Natural killer cell (primary cell): ENCODE measurements at regions not wholly inside any gene's neighbourhood (a gene's known extent, or its start where the extent isn't known, plus 50 kb on each side); places are given as distances from the start of the nearest gene placed in this dataset.

Experiments used
- ATAC-seq, 3 donors: fragments of 150-1000 bp in 2 of 3; fragments of 200-7000 bp in 1 of 3; cut with Tn5 transposase; 1 replicate in 1 of 3; 2 replicates in 2 of 3; pipeline ENCODE4 v1.10.0; 2021; ENCODE audit warnings: mild to moderate bottlenecking in 2 of 3, moderate library complexity in 2 of 3
- DNase-seq, 2 donors: peaks; one replicate each; pipeline versions ENCODE4 v3.0.0 to v3.0.0-alpha.2; 2013 to 2021; ENCODE audit warnings: mixed read lengths in 1 of 2
- H3K27ac ChIP-seq: one replicate; pipeline ENCODE4 v1.5.1; 2013; ENCODE audit warnings: mild to moderate bottlenecking, low read length
- H3K27me3 ChIP-seq: one replicate; pipeline ENCODE4 v1.6.1; 2013; ENCODE audit warnings: low read length; ENCODE audit not compliant: control insufficient read depth, insufficient read depth
- H3K36me3 ChIP-seq: one replicate; pipeline ENCODE4 v1.6.1; 2013; ENCODE audit warnings: low read length; ENCODE audit not compliant: control insufficient read depth, insufficient read depth
- H3K4me1 ChIP-seq: one replicate; pipeline ENCODE4 v1.6.1; 2013; ENCODE audit warnings: low read length; ENCODE audit not compliant: control insufficient read depth, insufficient read depth
- H3K4me3 ChIP-seq: one replicate; pipeline ENCODE4 v1.5.1; 2013; ENCODE audit warnings: low read length
- H3K9me3 ChIP-seq: one replicate; pipeline ENCODE4 v1.6.1; 2013; ENCODE audit warnings: low read length; ENCODE audit not compliant: control insufficient read depth, insufficient read depth
- H3K27ac Mint-ChIP-seq, 2 donors: one replicate each; pipeline ENCODE4 v1.8.0; 2022; ENCODE audit warnings: mild to moderate bottlenecking in 2 of 2, mixed read lengths in 2 of 2, moderate library complexity in 1 of 2
- H3K27me3 Mint-ChIP-seq, 2 donors: one replicate each; pipeline ENCODE4 v1.8.0; 2022; ENCODE audit warnings: low read depth in 2 of 2, mixed read lengths in 2 of 2
- H3K36me3 Mint-ChIP-seq: one replicate; pipeline ENCODE4 v1.8.0; 2022; ENCODE audit warnings: mixed read lengths
- H3K4me1 Mint-ChIP-seq, 2 donors: one replicate each; pipeline ENCODE4 v1.8.0; 2022; ENCODE audit warnings: mixed read lengths in 2 of 2
- H3K4me3 Mint-ChIP-seq: one replicate; pipeline ENCODE4 v1.8.0; 2022; ENCODE audit warnings: mild to moderate bottlenecking, moderate library complexity, mixed read lengths
- H3K9me3 Mint-ChIP-seq, 2 donors: one replicate each; pipeline ENCODE4 v1.8.0; 2022; ENCODE audit warnings: mixed read lengths in 2 of 2
- WGBS: methylation state at CpG from one replicate; pipeline ENCODE4 v1.1.7; 2013; ENCODE audit warnings: missing lambda C conversion rate; ENCODE audit not compliant: insufficient coverage; 5-methylcytosine and 5-hydroxymethylcytosine counted together
- intact Hi-C: fragments of 100-400 bp; cut with micrococcal nuclease; formaldehyde crosslinking; loops from one replicate; pipeline ENCODE4 v1.14.2; 2022
- TF ChIP-seq, protein P1 (sequence below): fragments of 200-600 bp; IDR thresholded peaks from one replicate; pipeline ENCODE4 v1.8.0; 2022; ENCODE audit warnings: antibody characterized with exemption

DNA sequence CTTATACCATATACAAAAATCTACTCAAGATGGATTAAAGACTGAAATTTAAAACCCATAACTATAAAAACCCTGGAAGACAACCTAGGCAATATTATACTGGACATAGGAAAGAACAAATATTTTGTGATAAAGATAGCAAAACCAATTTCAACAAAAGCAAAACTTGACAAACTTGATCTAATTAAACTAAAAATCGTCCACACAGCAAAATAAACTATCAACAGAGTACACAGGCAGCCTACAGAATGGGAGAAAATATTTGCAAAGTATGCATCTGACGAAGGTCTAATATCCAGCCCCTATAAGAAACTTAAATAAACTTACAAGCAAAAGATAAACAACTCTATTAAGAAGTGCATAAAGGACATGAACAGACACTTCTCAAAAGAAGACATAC lies 240.1 kb downstream of the HGF start:
- Histone ChIP-seq H3K4me3 (no peak overlapping the region), H3K36me3 (no peaks in the 10 kb centered on the region), H3K9me3 (peaks cover 2% of the 10 kb centered on the region), H3K27ac (no peak overlapping the region), H3K27me3 (no peaks in the 10 kb centered on the region), H3K4me1 (no peaks in the 10 kb centered on the region)
- Mint-ChIP-seq H3K27me3 (no peaks in the 10 kb centered on the region), H3K9me3 (peaks cover 5 to 10% of the 10 kb centered on the region in 2 donors), H3K36me3 (peaks cover 5% of the 10 kb centered on the region), H3K4me1 (no peaks in the 10 kb centered on the region), H3K27ac (no peak overlapping the region), H3K4me3 (no peak overlapping the region)
- intact Hi-C loops, result no loop called here
- 82% methylated on average over 2 of the region's 2 CpGs for WGBS
- TF ChIP-seq, protein P1, sequence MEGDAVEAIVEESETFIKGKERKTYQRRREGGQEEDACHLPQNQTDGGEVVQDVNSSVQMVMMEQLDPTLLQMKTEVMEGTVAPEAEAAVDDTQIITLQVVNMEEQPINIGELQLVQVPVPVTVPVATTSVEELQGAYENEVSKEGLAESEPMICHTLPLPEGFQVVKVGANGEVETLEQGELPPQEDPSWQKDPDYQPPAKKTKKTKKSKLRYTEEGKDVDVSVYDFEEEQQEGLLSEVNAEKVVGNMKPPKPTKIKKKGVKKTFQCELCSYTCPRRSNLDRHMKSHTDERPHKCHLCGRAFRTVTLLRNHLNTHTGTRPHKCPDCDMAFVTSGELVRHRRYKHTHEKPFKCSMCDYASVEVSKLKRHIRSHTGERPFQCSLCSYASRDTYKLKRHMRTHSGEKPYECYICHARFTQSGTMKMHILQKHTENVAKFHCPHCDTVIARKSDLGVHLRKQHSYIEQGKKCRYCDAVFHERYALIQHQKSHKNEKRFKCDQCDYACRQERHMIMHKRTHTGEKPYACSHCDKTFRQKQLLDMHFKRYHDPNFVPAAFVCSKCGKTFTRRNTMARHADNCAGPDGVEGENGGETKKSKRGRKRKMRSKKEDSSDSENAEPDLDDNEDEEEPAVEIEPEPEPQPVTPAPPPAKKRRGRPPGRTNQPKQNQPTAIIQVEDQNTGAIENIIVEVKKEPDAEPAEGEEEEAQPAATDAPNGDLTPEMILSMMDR, result no peak
- ATAC-seq (no peak), DNase-seq (no peak)

DNA sequence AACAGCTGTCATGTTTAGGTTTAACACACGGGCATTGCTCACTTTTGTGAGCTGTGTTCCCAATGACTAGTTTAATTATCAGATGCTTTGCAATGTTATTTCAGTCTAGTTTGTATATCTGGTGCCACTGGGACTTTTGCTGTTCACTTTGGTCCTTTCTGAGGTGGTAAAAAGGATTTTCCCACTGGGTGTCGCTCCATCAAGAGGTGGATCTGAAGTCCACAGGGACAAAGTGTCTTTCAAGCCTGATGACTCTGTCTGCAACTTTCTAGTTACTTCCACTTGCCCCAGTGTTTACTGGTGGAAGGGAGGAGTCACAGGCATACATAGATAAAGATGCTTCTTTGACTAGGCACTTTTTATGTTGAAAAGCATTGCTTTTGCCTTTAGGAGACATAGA lies 242.2 kb downstream of the HGF start:
- Mint-ChIP-seq H3K9me3 (peaks cover 5 to 10% of the 10 kb centered on the region in 2 donors), H3K4me3 (no peak overlapping the region), H3K27ac (no peak overlapping the region), H3K27me3 (no peaks in the 10 kb centered on the region), H3K4me1 (no peaks in the 10 kb centered on the region), H3K36me3 (peaks cover 5% of the 10 kb centered on the region)
- intact Hi-C loops, result no loop called here
- no peak for ATAC-seq
- Histone ChIP-seq H3K4me3 (no peak overlapping the region), H3K4me1 (no peaks in the 10 kb centered on the region), H3K27me3 (no peaks in the 10 kb centered on the region), H3K27ac (no peak overlapping the region), H3K36me3 (no peaks in the 10 kb centered on the region), H3K9me3 (peaks cover 2% of the 10 kb centered on the region)
- no peak for DNase-seq
- WGBS, result 86% methylated on average over 2 of the region's 2 CpGs
- TF ChIP-seq, protein P1, result no peak

DNA sequence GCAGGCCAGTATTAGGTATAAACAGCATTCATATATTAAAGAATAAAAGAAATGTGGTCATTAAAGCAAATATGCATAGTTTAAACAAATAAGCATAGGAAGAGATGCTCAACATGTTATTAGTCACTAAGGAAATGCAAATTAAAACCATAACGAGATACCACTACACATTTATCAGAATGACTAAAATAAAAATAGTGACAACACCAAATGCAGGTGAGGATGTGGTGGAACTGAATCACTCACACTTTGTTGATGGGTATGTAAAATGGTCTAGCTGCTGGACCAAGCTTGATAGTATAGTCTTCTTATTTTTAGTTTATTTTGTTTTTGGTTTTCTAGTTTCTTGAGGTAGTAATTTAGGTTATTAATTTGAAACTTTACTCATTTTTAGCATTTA lies 242.9 kb downstream of the HGF start:
- Histone ChIP-seq H3K4me1 (no peaks in the 10 kb centered on the region), H3K36me3 (no peaks in the 10 kb centered on the region), H3K4me3 (no peak overlapping the region), H3K9me3 (peaks cover 2% of the 10 kb centered on the region), H3K27me3 (no peaks in the 10 kb centered on the region), H3K27ac (no peak overlapping the region)
- ATAC-seq, result no peak
- DNase-seq, result no peak
- H3K4me3 Mint-ChIP-seq, result no peak overlapping the region
- H3K27me3 Mint-ChIP-seq, result no peaks in the 10 kb centered on the region
- no peaks in the 10 kb centered on the region for H3K4me1 Mint-ChIP-seq
- peaks cover 5 to 14% of the 10 kb centered on the region in 2 donors for H3K9me3 Mint-ChIP-seq
- no peak overlapping the region for H3K27ac Mint-ChIP-seq
- WGBS, result no CpG with 5 or more reads among the region's 1 CpG
- peaks cover 5% of the 10 kb centered on the region for H3K36me3 Mint-ChIP-seq
- TF ChIP-seq, protein P1, result no peak
- intact Hi-C loops, result no loop called here

DNA sequence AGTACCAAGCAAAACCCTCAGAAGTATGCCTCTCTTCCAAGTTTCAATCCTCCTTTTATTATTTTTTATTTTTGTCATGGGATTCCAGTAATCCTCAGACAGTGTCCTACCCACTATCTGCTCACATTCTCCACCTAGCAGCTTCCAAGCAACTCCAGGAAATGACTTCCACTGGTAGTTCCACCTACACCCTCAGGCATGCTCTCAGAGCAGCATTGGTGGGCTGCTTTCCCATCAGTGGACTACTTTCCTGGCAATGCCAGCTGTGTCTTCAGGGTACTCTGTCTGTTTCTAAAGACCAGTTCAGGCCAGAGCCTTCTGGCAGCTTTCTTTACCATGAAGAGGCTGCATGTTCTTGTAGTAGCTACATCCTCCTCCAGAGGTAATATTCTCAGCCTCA lies 244.0 kb downstream of the HGF start:
- peaks cover 2% of the 10 kb centered on the region for H3K9me3 ChIP-seq
- H3K27me3 ChIP-seq, result no peaks in the 10 kb centered on the region
- no peaks in the 10 kb centered on the region for H3K4me1 ChIP-seq
- no peak overlapping the region for H3K27ac ChIP-seq
- H3K4me1 Mint-ChIP-seq, result no peaks in the 10 kb centered on the region
- no peak overlapping the region for H3K4me3 Mint-ChIP-seq
- no peak overlapping the region for H3K4me3 ChIP-seq
- intact Hi-C loops, result no loop called here
- no peak overlapping the region for H3K27ac Mint-ChIP-seq
- no peaks in the 10 kb centered on the region for H3K36me3 ChIP-seq
- ATAC-seq (no peak), DNase-seq (no peak)
- TF ChIP-seq, protein P1, result no peak
- no peaks in the 10 kb centered on the region for H3K36me3 Mint-ChIP-seq
- H3K9me3 Mint-ChIP-seq, result peaks cover 5 to 10% of the 10 kb centered on the region in 2 donors
- H3K27me3 Mint-ChIP-seq, result no peaks in the 10 kb centered on the region
